BLaER1 (cell line): ENCODE measurements at regions not wholly inside any gene's neighbourhood (a gene's known extent, or its start where the extent isn't known, plus 50 kb on each side); places are given as distances from the start of the nearest gene placed in this dataset.

Source experiments
- H3K27ac ChIP-seq: shearing (Covaris generic); formaldehyde crosslinking; 2 replicates; pipeline ENCODE4 v1.8.1; 2022
- H3K27me3 ChIP-seq: shearing (Covaris generic); formaldehyde crosslinking; 2 replicates; pipeline ENCODE4 v1.8.1; 2022
- H3K36me3 ChIP-seq: shearing (Covaris generic); formaldehyde crosslinking; 2 replicates; pipeline ENCODE4 v1.8.1; 2022
- H3K4me1 ChIP-seq: shearing (Covaris generic); formaldehyde crosslinking; 2 replicates; pipeline ENCODE4 v1.8.1; 2022
- H3K4me2 ChIP-seq: shearing (Covaris generic); formaldehyde crosslinking; 2 replicates; pipeline ENCODE4 v1.8.1; 2022
- H3K4me3 ChIP-seq: shearing (Covaris generic); formaldehyde crosslinking; 2 replicates; pipeline ENCODE4 v1.8.1; 2022
- H3K9ac ChIP-seq: shearing (Covaris generic); formaldehyde crosslinking; 2 replicates; pipeline ENCODE4 v1.8.1; 2022
- H3K9me3 ChIP-seq: shearing (Covaris generic); formaldehyde crosslinking; 2 replicates; pipeline ENCODE4 v1.8.1; 2022
- H4K20me1 ChIP-seq: shearing (Covaris generic); formaldehyde crosslinking; 2 replicates; pipeline ENCODE4 v1.8.1; 2022
- Cebpa-rat ChIP-seq: shearing (Covaris generic); IDR thresholded peaks from 2 replicates; pipeline ENCODE4 v1.8.1; 2022

- Histone ChIP-seq H3K27ac (no peak overlapping the region), H3K9me3 (peaks cover 28% of the 10 kb centered on the region), H3K36me3 (no peaks in the 10 kb centered on the region), H4K20me1 (no peaks in the 10 kb centered on the region), H3K9ac (no peak overlapping the region), H3K4me3 (no peak overlapping the region), H3K4me1 (peaks cover 21% of the 10 kb centered on the region), H3K4me2 (peak overlapping the region; percentile 27), H3K27me3 (no peaks in the 10 kb centered on the region)
- TF ChIP-seq Cebpa-rat = no peak
Observed at GRCh38 chr3:120544361-120544760, 51.8 kb upstream of the NDUFB4 start.

GRCh38 chr3:120536642-120537041 lies 59.5 kb upstream of the NDUFB4 start:
- Histone ChIP-seq H3K4me1 (no peaks in the 10 kb centered on the region), H3K27me3 (no peaks in the 10 kb centered on the region), H3K36me3 (no peaks in the 10 kb centered on the region), H3K9ac (no peak overlapping the region), H3K4me2 (no peak overlapping the region), H3K27ac (no peak overlapping the region), H3K4me3 (no peak overlapping the region), H3K9me3 (peaks cover 25% of the 10 kb centered on the region), H4K20me1 (no peaks in the 10 kb centered on the region)
- TF ChIP-seq Cebpa-rat = no peak

GRCh38 chr3:120532969-120533368 lies 63.2 kb upstream of the NDUFB4 start:
- Histone ChIP-seq H3K9ac (no peak overlapping the region), H3K4me1 (no peaks in the 10 kb centered on the region), H3K27me3 (no peaks in the 10 kb centered on the region), H3K4me3 (no peak overlapping the region), H3K4me2 (no peak overlapping the region), H3K27ac (no peak overlapping the region), H3K36me3 (no peaks in the 10 kb centered on the region), H3K9me3 (peaks cover 10% of the 10 kb centered on the region), H4K20me1 (no peaks in the 10 kb centered on the region)
- TF ChIP-seq Cebpa-rat = no peak

GRCh38 chr3:120528163-120528562 lies 68.0 kb upstream of the NDUFB4 start:
- Histone ChIP-seq H3K4me2 (no peak overlapping the region), H3K4me1 (peaks cover 10% of the 10 kb centered on the region), H3K9ac (no peak overlapping the region), H3K4me3 (no peak overlapping the region), H3K27ac (no peak overlapping the region), H3K36me3 (no peaks in the 10 kb centered on the region), H3K27me3 (no peaks in the 10 kb centered on the region), H4K20me1 (no peaks in the 10 kb centered on the region), H3K9me3 (peaks cover 5% of the 10 kb centered on the region)
- no peak for TF ChIP-seq Cebpa-rat

- no peaks in the 10 kb centered on the region for H3K9me3 ChIP-seq
- H3K36me3 ChIP-seq = no peaks in the 10 kb centered on the region
- peaks cover 10% of the 10 kb centered on the region for H3K4me1 ChIP-seq
- H3K27me3 ChIP-seq = no peaks in the 10 kb centered on the region
- H3K4me3 ChIP-seq = no peak overlapping the region
- H4K20me1 ChIP-seq = no peaks in the 10 kb centered on the region
- TF ChIP-seq Cebpa-rat = no peak
- no peak overlapping the region for H3K9ac ChIP-seq
- peak overlapping the region; percentile 19; the same call in 1 of the 2 replicates for H3K4me2 ChIP-seq
- H3K27ac ChIP-seq = no peak overlapping the region
Observed at GRCh38 chr3:120526011-120526870, 69.9 kb upstream of the NDUFB4 start.

GRCh38 chr3:120524171-120524923 lies 71.8 kb upstream of the NDUFB4 start:
- Histone ChIP-seq H3K27ac (no peak overlapping the region), H3K4me1 (peaks cover 10% of the 10 kb centered on the region), H3K9me3 (no peaks in the 10 kb centered on the region), H3K4me3 (no peak overlapping the region), H3K27me3 (no peaks in the 10 kb centered on the region), H3K9ac (no peak overlapping the region), H3K4me2 (no peak overlapping the region), H3K36me3 (no peaks in the 10 kb centered on the region), H4K20me1 (no peaks in the 10 kb centered on the region)
- no peak for TF ChIP-seq Cebpa-rat

GRCh38 chr3:120516136-120516535 lies 65.3 kb upstream of the FSTL1 start:
- H3K4me2 ChIP-seq = no peak overlapping the region
- no peak overlapping the region for H3K4me3 ChIP-seq
- no peak for TF ChIP-seq Cebpa-rat
- H4K20me1 ChIP-seq = no peaks in the 10 kb centered on the region
- no peaks in the 10 kb centered on the region for H3K4me1 ChIP-seq
- H3K27ac ChIP-seq = no peak overlapping the region
- H3K9ac ChIP-seq = no peak overlapping the region
- no peaks in the 10 kb centered on the region for H3K27me3 ChIP-seq
- no peaks in the 10 kb centered on the region for H3K9me3 ChIP-seq
- H3K36me3 ChIP-seq = no peaks in the 10 kb centered on the region

GRCh38 chr3:120512655-120513054 lies 61.9 kb upstream of the FSTL1 start:
- H3K27ac ChIP-seq = no peak overlapping the region
- H3K9ac ChIP-seq = no peak overlapping the region
- H4K20me1 ChIP-seq = no peaks in the 10 kb centered on the region
- H3K4me1 ChIP-seq = no peaks in the 10 kb centered on the region
- H3K36me3 ChIP-seq = no peaks in the 10 kb centered on the region
- no peaks in the 10 kb centered on the region for H3K27me3 ChIP-seq
- no peak overlapping the region for H3K4me2 ChIP-seq
- H3K4me3 ChIP-seq = no peak overlapping the region
- no peak for TF ChIP-seq Cebpa-rat
- H3K9me3 ChIP-seq = peaks cover 25% of the 10 kb centered on the region

- H3K27ac ChIP-seq = no peak overlapping the region
- H3K9ac ChIP-seq = no peak overlapping the region
- no peaks in the 10 kb centered on the region for H4K20me1 ChIP-seq
- no peaks in the 10 kb centered on the region for H3K4me1 ChIP-seq
- no peak for TF ChIP-seq Cebpa-rat
- no peak overlapping the region for H3K4me2 ChIP-seq
- H3K4me3 ChIP-seq = no peak overlapping the region
- H3K27me3 ChIP-seq = no peaks in the 10 kb centered on the region
- no peaks in the 10 kb centered on the region for H3K36me3 ChIP-seq
- peaks cover 25% of the 10 kb centered on the region for H3K9me3 ChIP-seq
Observed at GRCh38 chr3:120506828-120507774, 56.3 kb upstream of the FSTL1 start.
